ENCODE measurements at regions not wholly inside any gene's neighbourhood (a gene's known extent, or its start where the extent isn't known, plus 50 kb on each side); places are given as distances from the start of the nearest gene placed in this dataset.

- TF ChIP-seq CTCF (IDR thresholded peaks at IDR 0.05) (no peak), POLR2A (IDR thresholded peaks at IDR 0.05) (no peak)
Measured at GRCh38 chr2:55811048-55811447, 112.5 kb downstream of the EFEMP1 start.

Measured in uterus (tissue), 2 donors.